Activated gamma-delta T cell treated with Interleukin-2 at 50 U/mL for 16 hours (primary cell): ENCODE measurements at regions not wholly inside any gene's neighbourhood (a gene's known extent, or its start where the extent isn't known, plus 50 kb on each side); places are given as distances from the start of the nearest gene placed in this dataset.

Experiments
- DNase-seq: peaks from one replicate; pipeline ENCODE4 v3.0.0-alpha.2; 2020

DNA sequence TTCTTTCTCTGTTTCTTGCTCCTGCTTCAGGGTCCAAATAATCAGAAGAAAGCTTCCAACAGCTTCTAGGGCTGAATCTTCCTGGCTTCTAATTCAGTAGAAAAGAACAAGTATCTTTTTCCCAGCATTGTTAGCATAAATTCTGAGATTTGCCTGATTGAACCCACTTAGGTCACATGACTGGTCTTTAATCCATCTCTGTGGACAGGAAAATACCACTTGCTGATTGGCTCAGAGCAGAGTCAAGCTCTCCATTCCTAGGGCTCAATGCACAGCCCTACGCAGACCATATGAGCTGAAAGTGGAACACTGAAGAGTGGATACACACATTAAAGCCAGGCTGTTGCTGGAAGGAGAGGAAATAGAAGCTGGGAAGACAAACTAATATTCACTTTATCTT, 99.6 kb upstream of the RPL34 start:
- no peak for DNase-seq

DNA sequence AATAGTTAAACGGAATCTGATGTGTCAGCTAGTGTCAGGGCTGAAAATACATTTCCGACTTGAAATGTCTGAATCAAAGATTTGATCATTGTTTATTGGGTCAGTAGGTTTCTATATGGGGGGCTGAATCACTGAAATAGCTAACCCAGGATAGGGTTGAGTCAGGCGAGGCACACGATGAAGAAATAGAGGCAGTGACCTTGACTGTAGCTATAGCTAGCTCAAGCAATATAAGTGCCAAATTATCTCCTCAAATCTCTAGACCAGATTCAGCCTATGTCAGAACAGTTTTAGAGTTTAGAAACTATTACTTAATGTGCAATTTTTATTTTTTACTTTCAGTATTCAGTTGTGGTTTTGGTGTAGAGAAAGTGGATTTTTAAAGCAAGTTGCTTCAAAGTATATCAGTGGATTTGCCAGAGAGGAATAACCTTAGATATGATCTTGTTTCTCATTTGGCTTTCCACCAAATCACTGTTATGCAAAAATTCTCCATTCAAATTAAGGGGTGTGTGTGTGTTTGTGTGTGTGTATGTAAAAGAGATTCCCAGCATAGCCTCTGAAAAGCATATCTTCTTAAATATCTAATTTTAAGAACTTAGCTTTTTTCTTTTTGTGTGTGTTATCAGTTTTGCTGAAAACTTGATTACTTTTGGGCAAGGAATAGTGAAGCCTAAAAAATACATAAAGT, 100.3 kb upstream of the RPL34 start:
- no peak for DNase-seq

DNA sequence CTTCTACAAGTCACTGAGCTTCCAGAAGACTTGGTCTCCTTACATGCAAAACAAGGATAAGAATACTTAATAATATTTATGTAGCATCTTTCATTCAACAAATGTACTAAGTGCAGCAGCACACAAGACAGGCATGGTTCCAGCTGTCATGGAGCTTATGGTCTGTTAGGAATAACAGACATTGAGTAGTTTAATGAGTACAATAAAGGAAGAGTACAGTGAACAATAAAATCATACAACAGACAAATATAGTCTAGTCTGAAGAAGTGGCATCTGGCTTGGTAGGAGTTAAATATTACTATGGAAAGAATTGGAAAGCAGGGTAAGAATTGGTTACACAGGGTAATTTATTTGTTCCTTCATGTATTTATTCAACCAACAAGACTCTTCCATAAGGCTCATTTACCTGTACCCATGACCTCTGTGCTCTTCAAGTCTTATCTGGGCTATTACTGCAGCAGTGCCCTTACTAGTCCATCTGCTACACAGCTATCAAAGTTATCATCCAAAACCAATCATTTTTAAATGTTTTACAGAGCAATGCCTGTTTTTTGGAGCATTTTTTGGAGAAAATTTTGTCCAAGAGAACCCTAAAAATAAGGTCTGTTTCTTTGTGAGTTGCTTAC, 101.1 kb upstream of the RPL34 start:
- no peak for DNase-seq

DNA sequence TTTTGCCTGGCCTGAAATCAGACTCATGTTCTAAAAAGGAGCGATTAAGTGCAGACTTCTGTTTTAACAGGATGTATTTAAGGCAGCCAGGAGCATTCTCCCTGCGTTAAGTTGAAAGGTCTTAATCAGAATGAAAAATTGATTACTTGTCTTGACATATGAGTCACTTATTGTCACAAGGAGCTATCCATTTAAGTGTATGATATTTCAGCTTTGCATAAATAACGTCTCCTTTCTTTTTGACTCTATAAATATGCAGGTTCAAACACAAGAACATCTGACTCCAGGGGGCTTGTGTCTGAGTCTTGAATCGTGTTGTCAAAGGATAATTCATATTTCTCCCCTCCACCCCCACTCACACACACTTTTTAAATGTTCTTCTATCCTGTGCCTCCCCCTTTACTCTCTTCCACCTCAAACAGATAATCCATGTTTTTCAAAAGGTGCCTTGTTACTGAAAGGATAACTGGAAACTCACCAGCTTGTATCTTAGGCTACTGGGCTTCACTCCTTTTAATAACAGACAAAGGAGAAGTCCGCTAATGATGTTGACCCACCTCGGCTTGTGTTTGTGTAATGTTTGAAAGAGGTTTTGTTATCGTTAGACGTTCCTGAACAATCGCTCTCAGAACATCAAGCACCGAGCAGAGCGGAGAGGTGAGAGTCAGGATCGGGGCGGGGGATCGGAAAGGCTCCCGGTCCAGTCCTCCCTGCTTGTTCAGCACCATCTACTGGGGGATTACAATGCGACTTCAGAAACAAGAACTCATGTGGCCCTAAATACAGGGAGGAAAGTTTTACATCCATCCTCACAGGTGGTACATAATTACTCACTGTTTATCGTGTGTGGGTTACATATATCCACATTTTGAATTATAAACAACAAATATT, 107.5 kb upstream of the RPL34 start:
- DNase-seq: peak; percentile 33

DNA sequence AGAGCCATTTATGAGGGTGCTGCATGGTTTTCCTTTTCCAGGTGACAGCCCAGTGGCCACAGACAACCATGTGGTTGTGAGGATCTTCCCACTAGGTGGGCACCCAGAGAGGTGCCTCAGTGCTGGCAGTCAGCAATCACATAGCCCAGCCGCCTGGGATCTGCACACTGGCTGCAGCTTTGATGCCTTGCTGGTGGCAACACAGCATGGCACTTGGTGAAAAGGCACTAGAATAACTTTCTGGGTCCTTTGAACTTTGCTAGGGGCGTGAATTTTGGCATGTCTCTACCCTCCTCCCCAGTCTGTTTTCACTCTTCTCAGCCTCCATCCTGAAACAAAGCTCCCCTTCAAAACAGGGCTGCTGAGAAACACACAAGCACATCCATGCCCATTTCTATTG, 108.8 kb upstream of the RPL34 start:
- no peak for DNase-seq

DNA sequence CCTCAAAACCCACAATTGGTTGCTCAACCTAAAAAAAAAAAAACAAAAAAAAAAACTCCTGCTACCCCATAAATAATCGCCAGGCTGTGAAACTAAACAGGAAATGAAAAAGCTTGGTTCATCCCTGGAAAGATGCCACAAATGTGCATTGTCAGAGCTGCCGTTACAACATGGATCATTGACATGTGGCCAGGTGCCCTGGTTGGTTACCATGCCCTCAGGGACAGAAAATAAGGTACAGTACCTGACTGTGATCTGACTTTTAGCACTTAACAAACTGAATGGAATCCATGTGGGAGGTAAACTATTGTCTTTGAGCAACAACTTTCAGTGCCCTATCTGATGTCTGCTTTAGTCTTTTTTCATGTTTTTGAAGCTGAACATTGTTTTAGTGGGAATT, 118.0 kb upstream of the RPL34 start:
- no peak for DNase-seq

DNA sequence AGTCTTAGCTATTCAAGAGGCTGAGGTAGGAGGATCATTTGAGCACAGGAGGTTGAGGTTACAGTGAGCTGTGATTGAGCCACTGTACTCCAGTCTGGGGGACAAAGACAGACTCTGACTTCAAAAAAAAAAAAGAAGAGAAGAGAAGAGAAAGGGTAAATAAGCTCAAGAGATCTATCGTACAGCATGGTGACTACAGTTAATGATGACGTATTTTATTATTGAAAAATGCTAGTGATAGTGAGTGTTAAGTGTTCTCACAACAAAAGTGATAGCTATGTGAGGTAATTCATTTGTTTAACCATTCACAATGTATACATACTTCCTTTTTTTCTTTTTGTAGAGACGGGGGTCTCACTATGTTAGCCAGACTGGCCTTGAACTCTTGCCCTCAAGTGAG, 121.5 kb upstream of the RPL34 start:
- no peak for DNase-seq

DNA sequence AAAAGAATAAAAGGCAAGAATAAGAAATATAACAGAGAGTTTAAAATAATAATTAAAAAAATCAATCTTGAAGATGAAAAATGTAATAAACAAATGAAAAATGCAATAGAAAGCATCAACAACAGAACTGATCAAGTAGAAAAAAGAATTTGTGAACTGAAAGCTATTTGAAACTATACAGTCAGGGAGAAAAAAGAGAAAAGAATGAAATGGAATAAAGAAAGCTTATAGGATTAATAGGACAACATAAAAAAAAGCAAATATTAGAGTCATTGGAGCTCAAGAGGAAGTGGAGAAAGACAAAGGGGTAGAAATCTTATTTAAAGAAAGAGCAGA, 126.8 kb upstream of the RPL34 start:
- DNase-seq: no peak

DNA sequence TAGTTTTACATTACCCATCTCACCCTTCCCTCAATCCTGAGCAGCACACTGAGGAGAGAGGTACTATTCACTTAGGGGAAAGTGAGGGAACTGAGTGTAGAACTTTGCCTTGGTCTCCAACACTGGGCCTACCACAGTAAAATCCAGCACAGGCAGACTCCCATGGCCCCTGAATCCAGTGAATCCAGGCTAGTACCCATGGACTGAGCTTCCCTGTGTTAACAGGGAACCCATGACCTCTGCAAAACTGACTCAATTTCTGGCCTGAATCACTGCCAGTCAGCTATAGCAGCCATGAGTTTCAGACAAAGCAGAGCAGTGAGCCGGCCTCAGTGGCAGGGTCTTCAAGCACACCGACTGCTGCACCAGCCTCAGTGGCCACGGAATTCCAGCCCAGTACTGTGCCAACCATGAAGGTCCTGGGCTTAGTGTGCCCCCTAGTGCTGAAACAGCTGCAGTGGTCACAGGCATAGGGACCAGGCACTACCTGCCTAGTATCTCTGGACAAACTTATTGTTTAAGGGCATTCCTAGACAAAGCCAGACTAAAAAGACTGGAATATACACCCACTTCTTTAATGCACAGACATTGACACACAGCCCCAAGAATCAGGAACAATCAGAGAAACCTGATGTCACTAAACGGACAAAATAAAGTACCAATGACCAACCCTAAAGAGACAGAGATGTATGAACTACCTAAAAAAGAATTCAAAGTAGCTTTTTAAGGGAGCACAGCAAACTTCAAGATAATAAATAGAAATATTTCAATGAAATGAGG, 127.4 kb upstream of the RPL34 start:
- DNase-seq: peak; percentile 6

DNA sequence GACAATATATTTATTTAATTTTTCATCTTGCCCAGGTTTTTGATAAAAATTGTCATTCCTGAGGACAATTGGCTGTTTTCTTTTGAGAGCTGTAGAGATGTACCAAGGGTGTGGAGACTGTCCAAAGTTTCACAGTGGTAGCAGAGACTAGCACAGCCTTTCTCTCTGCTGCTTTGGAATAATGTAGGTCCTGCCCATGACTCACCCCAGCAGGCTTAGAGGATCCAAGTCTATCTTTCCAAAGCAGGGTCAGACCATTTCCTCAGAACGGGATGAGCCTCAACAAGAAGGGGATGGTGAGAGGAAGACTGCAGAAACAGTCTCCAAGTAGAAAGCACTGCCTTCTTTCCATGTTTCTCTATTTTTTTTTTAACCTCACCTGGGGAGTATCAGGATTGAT, 131.5 kb upstream of the RPL34 start:
- no peak for DNase-seq

DNA sequence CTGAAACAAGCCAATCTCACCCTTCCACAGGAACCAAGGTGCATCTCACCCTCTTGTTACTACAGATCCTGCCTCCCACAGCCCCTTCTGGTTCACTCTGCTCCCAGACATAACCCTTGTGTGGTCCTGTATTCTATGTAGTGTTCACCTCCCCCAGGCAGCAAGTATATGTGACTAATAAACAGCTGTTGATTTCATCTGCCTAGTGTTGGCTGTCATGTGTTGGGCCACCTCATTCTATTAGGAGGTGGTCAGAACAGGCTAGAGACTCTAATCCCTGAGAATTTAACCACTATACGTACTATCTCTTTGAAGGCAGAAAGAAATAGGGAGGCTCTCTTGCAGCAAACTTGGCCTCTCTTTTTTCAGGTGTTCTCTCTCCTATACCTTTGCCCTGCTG, 134.3 kb upstream of the RPL34 start:
- DNase-seq: no peak

DNA sequence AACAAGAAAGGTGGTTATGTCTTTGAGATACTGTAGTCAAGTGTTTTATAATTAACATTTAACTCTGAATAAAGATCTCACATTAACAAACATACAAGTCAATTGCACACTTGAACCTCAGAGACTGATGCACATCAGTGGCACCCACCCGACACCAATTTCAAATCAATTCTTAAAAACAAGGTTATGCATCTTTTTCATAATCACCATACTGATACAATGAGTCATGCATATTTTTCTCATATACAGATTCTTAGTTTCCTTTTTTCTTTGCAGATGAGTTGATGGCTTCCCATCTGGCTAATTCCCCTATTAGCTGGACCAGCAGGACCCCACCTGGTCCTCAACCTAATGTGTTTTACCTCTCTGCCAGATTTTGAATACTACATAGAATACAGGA, 136.2 kb upstream of the RPL34 start:
- no peak for DNase-seq

DNA sequence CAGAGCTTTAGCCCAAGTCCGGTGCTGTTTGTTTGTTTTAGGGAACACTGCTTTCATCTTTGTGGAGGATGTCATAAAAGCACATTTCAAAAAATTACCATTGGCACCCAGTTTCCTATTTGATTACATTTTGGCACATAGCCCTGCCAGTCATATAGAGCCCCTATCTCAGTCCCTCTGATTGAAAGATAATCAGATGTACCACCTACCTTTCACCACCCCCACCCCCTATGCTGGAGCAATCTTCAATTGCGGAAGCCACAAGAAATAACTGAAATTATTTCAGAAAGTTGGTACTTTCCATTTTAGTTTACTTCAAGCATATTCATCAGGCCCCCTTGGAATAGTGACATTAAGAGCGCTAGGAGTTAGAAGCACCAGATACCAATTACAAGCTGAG, 136.7 kb upstream of the RPL34 start:
- DNase-seq: no peak

DNA sequence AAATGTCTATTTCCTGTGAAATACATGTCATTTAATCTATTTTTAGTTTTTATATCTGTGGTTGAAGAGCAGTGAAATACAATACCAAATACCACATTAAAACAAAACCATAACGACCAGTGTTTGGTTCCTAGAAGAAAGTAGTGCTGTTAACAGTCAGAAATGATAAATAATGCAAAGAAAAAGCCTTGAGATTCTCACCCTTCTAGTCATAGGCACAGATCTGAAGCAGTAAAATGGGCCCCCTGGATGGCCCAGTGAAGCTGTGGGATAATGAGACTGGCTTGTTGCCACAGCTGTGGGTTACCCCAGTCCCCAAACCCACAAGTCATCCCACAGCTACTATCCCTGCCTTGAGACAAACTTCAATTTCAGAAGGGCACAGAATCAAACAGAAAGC, 137.3 kb upstream of the RPL34 start:
- no peak for DNase-seq

DNA sequence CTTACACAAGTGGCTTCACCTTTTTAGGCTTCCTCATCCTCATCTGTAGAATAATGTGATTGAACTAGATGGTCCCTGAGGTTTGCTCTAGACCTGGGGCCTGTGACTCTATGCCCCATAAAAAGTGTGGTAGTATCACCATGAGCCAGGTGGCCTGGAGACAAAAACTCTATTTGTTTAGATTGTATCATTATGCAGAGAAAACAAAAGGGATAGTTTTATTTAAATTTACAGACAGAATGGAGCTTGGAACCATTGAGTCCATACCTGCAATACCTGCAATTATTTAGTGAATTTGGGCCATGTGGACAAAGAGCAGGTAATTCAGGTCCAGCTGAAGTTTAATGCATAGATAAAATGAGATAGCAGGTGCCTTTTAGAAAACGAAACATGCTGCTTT, 139.5 kb upstream of the RPL34 start:
- no peak for DNase-seq

DNA sequence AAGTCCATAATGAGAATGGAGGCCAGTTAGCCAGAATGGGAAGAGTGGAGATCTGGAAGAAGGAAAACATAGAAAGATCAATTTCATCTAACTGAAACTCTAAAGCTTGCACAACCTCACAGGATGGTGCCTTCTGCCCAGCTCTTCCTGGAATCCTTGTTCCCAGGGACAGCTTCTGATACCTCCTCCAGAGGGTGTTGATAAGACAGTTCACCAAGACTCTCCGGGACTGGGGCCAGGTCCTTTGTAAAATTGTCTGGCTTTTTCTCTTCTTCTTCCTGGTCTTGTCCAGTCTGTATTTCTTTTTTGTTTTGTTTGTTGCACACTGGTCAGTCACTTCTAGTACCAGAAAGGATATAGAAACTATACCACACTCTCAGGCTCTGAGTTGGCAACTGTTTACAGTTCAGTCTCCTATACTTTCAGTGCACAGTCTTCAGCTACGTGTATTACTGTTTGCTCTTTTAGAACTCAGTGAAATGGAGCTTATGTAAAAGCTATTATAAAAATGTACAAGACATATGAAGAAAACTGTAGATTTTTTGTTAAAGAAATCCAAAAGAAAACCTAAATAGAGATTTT, 142.8 kb upstream of the RPL34 start:
- DNase-seq: no peak

DNA sequence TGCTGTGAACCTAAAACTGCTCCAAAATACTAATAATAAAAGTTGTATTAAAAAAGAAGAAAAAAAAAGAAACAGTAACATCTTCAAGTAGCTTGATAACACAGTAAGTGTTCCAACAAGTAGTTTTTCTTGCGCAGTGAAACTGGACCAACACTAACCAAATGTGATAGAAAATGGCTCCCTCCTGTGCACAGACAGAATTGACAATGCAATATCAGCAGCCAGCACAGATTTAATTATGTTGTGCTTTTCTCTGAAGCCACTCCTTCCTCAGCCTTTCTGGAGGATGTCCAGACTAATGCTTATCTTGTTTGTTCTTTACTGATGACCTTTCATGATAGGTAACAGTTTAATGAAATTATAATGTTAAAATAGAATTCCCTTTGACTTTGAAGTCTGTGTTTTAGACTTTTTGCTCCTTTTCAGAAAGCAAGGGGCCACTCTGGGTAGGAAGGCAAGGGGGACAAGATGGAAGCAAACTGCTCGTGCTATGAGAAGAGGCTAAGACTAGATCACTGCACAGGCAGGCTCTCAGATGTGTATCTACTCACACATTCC, 147.1 kb upstream of the RPL34 start:
- DNase-seq: no peak

DNA sequence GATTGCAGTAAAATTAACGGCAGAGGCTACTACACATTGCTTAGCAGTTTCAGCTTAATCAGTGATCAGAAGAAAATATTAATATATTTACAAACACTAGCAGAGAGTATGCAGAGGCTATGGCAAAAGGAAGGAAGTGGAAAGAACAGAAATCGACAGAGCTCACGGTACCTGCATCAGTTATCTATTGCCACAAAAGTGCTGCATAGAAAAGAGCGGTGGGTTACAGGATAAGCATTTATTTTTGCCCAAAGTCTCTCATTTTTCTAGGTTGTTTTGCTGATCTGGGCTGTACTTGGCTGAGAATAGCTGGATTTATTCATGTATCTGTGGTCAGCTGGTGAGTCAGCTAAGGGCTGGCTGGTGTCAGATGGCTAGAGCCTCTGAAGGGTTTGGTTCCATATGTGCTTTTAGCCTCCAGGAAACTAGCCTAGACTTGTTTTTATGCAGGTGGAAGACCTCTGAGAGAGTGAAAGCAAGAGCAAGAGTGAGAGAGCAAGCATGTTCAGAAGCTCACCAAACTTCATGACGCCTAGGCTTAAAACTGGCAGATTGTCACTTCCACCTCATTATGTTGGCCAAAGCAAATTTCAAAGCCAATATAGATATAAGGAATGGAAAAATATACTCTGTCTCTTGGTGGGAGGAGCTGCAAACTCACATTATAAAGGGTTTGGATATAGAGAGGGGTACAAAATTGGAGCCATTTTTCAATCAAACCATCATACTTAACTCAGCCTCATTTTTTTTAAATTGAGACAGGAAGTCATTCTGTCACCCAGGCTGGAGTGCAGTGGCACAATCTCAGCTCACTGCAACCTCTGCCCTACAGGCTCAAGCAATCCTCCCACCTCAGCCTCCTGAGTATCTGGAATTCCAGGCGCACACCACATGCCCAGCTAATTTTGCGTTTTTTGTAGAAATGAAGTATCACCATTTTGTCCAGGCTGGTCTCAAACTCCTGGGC, 153.2 kb upstream of the RPL34 start:
- DNase-seq: no peak

DNA sequence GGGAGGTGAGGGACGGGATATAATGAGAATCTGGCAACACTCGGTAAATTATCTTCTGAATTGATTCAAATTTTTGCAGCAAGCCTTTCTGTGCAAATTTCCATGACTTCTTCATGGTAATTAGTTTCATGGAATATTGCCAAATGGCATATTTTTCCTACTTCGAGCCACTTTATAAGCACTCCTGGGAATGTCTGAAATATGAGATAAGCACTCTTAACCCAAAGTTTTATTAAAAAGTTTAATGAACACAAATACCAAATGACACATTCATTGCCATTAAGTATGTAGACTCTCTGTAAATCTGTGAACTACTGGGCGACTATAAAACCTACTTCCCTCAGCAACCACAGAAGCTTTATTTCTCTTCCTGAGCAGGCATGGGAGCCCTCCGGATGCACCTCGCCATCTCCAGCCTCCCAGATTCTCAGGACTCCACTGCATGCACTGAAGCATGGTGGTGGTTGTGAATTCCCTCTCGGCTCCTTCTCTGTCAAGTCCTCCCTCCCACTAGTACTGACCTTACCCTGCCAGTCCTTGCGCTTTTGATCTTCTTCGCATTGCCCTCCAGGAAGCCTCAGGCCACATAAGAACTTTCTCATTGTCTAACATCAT, 154.4 kb upstream of the RPL34 start:
- DNase-seq: no peak

DNA sequence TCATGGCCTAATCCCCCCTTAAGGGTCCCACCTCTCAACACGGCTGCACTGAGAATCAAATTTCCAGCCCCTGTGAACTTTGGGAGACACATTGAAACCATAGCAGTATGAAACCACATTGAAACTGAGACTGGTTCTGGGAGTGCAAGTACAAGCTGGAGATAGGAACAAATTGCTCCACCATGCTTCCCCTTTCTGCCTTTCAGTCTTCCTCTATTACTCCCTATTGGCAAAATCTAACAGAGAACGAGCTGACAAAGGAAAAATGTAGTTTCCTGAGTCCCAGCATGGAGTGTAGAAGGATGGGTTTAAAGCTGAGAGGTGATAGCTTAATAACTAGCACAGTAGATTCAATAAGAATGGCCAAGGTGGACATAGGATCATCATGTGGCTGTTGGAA, 161.7 kb upstream of the RPL34 start:
- DNase-seq: no peak

DNA sequence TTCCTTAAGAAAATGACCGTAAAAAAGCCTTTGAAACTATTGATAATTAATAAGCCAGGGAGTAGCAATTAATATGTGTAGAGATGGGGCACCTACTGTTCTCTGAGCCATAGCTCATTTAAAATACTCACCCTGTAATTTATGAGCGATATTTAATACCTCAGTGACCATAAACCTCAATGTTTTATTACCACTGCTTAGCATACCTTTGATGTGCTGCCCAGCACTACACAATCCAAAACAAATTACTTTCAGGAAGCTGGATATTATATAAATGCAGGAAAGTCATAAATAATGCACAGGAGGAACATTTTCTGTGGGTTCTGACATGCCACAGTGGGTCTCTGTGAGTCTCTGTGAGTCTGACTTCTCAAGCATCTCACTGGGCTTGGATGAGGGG, 166.1 kb upstream of the RPL34 start:
- no peak for DNase-seq
